ENCODE measurements at regions not wholly inside any gene's neighbourhood (a gene's known extent, or its start where the extent isn't known, plus 50 kb on each side); places are given as distances from the start of the nearest gene placed in this dataset.

DNA sequence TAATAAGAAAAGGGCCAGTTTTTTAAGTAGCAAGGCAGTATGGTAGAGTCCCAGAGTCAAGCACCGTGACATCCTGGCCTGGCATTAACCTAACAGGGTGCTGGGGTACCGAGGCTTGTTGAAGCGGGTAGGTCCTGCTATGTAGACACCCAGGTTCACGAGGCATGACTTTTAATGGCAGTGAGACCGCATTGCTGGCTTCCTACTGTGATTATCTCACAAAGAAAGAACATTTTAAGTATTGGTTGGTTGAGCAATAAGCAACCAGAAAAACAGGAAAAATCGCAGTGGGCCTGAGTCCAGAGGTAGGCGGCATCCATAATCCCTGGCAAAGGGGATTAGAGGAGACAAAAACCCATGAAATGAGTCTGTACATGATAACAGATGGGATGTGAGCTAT, 927.9 kb upstream of the ACVR2A start:
- Histone ChIP-seq H3K4me3 (no peak overlapping the region), H3K27ac (no peak overlapping the region), H3K27me3 (no peaks in the 10 kb centered on the region), H3K36me3 (no peaks in the 10 kb centered on the region), H3K4me1 (no peaks in the 10 kb centered on the region), H3K9me3 (no peaks in the 10 kb centered on the region)
- intact Hi-C loops (cut with DNase I; ENCODE audit: low total_unique reads), result no loop called here
- no peak for DNase-seq
- TF ChIP-seq, protein P1, sequence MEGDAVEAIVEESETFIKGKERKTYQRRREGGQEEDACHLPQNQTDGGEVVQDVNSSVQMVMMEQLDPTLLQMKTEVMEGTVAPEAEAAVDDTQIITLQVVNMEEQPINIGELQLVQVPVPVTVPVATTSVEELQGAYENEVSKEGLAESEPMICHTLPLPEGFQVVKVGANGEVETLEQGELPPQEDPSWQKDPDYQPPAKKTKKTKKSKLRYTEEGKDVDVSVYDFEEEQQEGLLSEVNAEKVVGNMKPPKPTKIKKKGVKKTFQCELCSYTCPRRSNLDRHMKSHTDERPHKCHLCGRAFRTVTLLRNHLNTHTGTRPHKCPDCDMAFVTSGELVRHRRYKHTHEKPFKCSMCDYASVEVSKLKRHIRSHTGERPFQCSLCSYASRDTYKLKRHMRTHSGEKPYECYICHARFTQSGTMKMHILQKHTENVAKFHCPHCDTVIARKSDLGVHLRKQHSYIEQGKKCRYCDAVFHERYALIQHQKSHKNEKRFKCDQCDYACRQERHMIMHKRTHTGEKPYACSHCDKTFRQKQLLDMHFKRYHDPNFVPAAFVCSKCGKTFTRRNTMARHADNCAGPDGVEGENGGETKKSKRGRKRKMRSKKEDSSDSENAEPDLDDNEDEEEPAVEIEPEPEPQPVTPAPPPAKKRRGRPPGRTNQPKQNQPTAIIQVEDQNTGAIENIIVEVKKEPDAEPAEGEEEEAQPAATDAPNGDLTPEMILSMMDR (IDR thresholded peaks at IDR 0.05), result no peak
- TF ChIP-seq POLR2A (IDR thresholded peaks at IDR 0.05), result no peak

DNA sequence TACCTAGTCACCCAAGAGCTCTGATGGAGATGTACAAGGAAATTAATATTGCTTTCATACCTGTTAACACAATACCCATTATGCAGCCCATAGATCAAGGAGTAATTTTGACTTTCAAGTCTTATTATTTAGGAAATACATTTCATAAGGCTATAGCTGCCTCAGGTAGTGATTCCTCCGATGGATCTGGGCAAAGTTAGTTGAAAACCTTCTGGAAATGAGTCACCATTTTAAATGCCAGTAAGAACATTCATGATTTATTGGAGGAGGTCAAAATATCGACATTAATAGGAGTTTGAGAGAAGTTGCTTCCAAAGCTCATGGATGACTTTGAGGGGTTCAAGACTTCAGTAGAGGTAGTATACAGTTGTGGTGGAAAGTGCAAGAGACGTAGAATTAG, 931.4 kb upstream of the ACVR2A start:
- intact Hi-C loops (cut with DNase I; ENCODE audit: low total_unique reads), result no loop called here
- no peaks in the 10 kb centered on the region for H3K4me1 ChIP-seq
- TF ChIP-seq, protein P1 (IDR thresholded peaks at IDR 0.05), result no peak
- no peak for TF ChIP-seq POLR2A (IDR thresholded peaks at IDR 0.05)
- H3K27me3 ChIP-seq, result no peaks in the 10 kb centered on the region
- DNase-seq, result no peak
- no peak overlapping the region for H3K4me3 ChIP-seq
- H3K36me3 ChIP-seq, result no peaks in the 10 kb centered on the region
- no peak overlapping the region for H3K27ac ChIP-seq
- no peaks in the 10 kb centered on the region for H3K9me3 ChIP-seq

DNA sequence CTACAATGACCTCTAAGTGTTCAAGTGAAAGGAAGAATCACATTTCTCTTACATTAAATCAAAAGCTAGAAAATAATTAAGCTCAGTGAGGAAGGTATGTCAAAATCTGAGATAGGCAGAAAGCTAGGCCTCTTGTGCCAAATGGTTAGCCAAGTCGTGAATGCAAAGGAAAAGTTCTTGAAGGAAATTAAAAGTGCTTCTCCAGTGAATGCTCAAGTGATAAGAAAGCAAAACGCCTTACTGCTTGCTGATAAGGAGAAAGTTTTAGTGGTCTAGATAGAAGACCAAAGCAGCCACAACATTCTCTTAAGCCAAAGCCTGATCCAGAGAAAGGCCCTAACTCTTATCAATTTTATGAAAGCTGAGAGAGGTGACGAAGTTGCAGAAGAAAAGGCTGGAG, 932.3 kb upstream of the ACVR2A start:
- H3K27ac ChIP-seq, result no peak overlapping the region
- H3K4me3 ChIP-seq, result no peak overlapping the region
- no peaks in the 10 kb centered on the region for H3K4me1 ChIP-seq

DNA sequence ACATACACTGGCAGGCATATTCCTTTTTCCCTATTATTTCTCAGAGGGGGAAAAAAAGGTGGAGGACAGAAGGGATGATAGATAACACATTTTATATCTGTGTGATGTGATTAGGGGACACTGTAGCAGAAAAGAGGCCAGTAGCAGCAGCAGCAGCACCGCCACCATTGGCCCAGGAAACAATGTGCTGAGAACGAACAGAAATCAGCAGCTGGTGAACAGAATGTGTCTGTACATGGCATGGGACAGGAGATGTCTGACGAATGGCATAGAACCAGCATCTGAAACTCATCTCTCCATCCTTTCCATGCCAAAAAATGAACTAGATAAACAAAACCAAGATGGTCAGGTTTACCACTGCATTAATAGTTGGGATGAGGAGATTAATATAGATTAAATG, 936.1 kb upstream of the ACVR2A start:
- no peak for TF ChIP-seq POLR2A (IDR thresholded peaks at IDR 0.05)
- TF ChIP-seq, protein P1 (IDR thresholded peaks at IDR 0.05), result no peak
- Histone ChIP-seq H3K9me3 (no peaks in the 10 kb centered on the region), H3K4me1 (no peaks in the 10 kb centered on the region), H3K36me3 (no peaks in the 10 kb centered on the region), H3K27me3 (no peaks in the 10 kb centered on the region), H3K27ac (no peak overlapping the region), H3K4me3 (no peak overlapping the region)
- intact Hi-C loops (cut with DNase I; ENCODE audit: low total_unique reads), result no loop called here
- DNase-seq, result no peak

More for the DNA sequence above, 932.3 kb upstream of the ACVR2A start:
- Histone ChIP-seq H3K36me3 (no peaks in the 10 kb centered on the region), H3K9me3 (no peaks in the 10 kb centered on the region), H3K27me3 (no peaks in the 10 kb centered on the region)
- no peak for TF ChIP-seq POLR2A (IDR thresholded peaks at IDR 0.05)
- TF ChIP-seq, protein P1 (IDR thresholded peaks at IDR 0.05), result no peak
- DNase-seq, result no peak
- intact Hi-C loops (cut with DNase I; ENCODE audit: low total_unique reads), result no loop called here

DNA sequence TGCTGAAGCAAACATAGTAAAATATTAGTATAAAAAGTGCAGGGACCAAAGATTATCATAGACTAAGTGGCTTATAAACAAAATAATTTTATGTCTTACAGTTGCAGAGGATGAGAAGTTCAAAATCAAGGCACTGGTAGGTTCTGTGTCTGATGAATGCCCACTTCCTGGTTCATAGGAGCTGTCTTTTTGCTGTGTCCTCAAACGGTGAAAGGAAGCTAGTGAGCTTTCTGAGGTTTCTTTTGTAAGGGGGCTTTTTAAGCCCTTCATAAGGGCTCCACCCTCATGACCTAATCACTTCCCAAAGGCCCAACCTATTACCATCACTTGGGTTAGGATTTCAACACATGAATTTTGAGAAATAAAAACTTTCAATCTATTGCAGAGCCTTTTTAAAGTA, 946.7 kb upstream of the ACVR2A start:
- Histone ChIP-seq H3K36me3 (no peaks in the 10 kb centered on the region), H3K27ac (no peak overlapping the region), H3K27me3 (no peaks in the 10 kb centered on the region), H3K4me3 (no peak overlapping the region), H3K4me1 (no peaks in the 10 kb centered on the region), H3K9me3 (no peaks in the 10 kb centered on the region)
- TF ChIP-seq POLR2A (IDR thresholded peaks at IDR 0.05), result no peak
- TF ChIP-seq, protein P1 (IDR thresholded peaks at IDR 0.05), result no peak
- intact Hi-C loops (cut with DNase I; ENCODE audit: low total_unique reads), result no loop called here
- DNase-seq, result no peak

Measured in uterus (tissue), 3 donors.